ENCODE measurements at regions not wholly inside any gene's neighbourhood (a gene's known extent, or its start where the extent isn't known, plus 50 kb on each side); places are given as distances from the start of the nearest gene placed in this dataset.
"Not testable (repeated sequence)": the region's sequence is repeated elsewhere in the genome, so short reads cannot be mapped to it uniquely, and the experiment has no call there.

GRCh38 chr18:38695559-38696280, 1130.1 kb upstream of the CELF4 start:
- DNase-seq (ENCODE audit: low spot score), result no peak

GRCh38 chr18:38693104-38693503, 1127.5 kb upstream of the CELF4 start:
- no peak for DNase-seq (ENCODE audit: low spot score)

- no peak for DNase-seq (ENCODE audit: low spot score)
Measured at GRCh38 chr18:38690626-38691025, 1125.0 kb upstream of the CELF4 start.

GRCh38 chr18:38688416-38688815, 1122.8 kb upstream of the CELF4 start:
- DNase-seq (ENCODE audit: low spot score), result no peak

- DNase-seq (ENCODE audit: low spot score), result no peak
Measured at GRCh38 chr18:38670486-38670885, 1104.9 kb upstream of the CELF4 start.

GRCh38 chr18:38664929-38665328, 1099.3 kb upstream of the CELF4 start:
- DNase-seq (ENCODE audit: low spot score), result no peak

GRCh38 chr18:38663682-38664081, 1098.1 kb upstream of the CELF4 start:
- DNase-seq (ENCODE audit: low spot score), result no peak

GRCh38 chr18:38663270-38663669, 1097.7 kb upstream of the CELF4 start:
- no peak for DNase-seq (ENCODE audit: low spot score)

- DNase-seq (ENCODE audit: low spot score), result no peak
Measured at GRCh38 chr18:38654946-38655345, 1089.3 kb upstream of the CELF4 start.

GRCh38 chr18:38651736-38652135, 1086.1 kb upstream of the CELF4 start:
- no peak for DNase-seq (ENCODE audit: low spot score)

GRCh38 chr18:38648179-38648578, 1082.6 kb upstream of the CELF4 start:
- no peak for DNase-seq (ENCODE audit: low spot score)

- no peak for DNase-seq (ENCODE audit: low spot score)
Measured at GRCh38 chr18:38646296-38646695, 1080.7 kb upstream of the CELF4 start.

GRCh38 chr18:38644875-38645641, 1079.5 kb upstream of the CELF4 start:
- DNase-seq (ENCODE audit: low spot score), result no peak

GRCh38 chr18:38642711-38643110, 1077.1 kb upstream of the CELF4 start:
- no peak for DNase-seq (ENCODE audit: low spot score)

GRCh38 chr18:38639700-38640099, 1074.1 kb upstream of the CELF4 start:
- not testable (repeated sequence) for DNase-seq (ENCODE audit: low spot score)

- no peak for DNase-seq (ENCODE audit: low spot score)
Measured at GRCh38 chr18:38635709-38636430, 1070.3 kb upstream of the CELF4 start.

GRCh38 chr18:38634117-38634516, 1068.5 kb upstream of the CELF4 start:
- no peak for DNase-seq (ENCODE audit: low spot score)

- DNase-seq (ENCODE audit: low spot score), result no peak
Measured at GRCh38 chr18:38633333-38633732, 1067.7 kb upstream of the CELF4 start.

GRCh38 chr18:38619129-38619528, 1053.5 kb upstream of the CELF4 start:
- DNase-seq (ENCODE audit: low spot score), result no peak

GRCh38 chr18:38616306-38616705, 1050.7 kb upstream of the CELF4 start:
- no peak for DNase-seq (ENCODE audit: low spot score)

GRCh38 chr18:38612904-38613303, 1047.3 kb upstream of the CELF4 start:
- DNase-seq (ENCODE audit: low spot score), result no peak
